Parathyroid adenoma (tissue), 2 donors: ENCODE measurements at regions not wholly inside any gene's neighbourhood (a gene's known extent, or its start where the extent isn't known, plus 50 kb on each side); places are given as distances from the start of the nearest gene placed in this dataset.

Source experiments
- H2AFZ ChIP-seq: fragments of 300-600 bp; sonication (generic); one replicate; pipeline ENCODE4 v1.7.0; 2017; ENCODE audit warnings: antibody characterized with exemption, mild to moderate bottlenecking
- H3K27ac ChIP-seq: fragments of 300-600 bp; sonication (generic); one replicate; pipeline ENCODE4 v1.7.0; 2017
- H3K27me3 ChIP-seq: fragments of 300-600 bp; sonication (generic); one replicate; pipeline ENCODE4 v1.7.0; 2017; ENCODE audit warnings: low read length; ENCODE audit not compliant: control insufficient read depth, insufficient read depth
- H3K36me3 ChIP-seq: fragments of 300-600 bp; sonication (generic); one replicate; pipeline ENCODE4 v1.7.0; 2017; ENCODE audit warnings: low read length; ENCODE audit not compliant: control insufficient read depth, insufficient read depth
- H3K4me1 ChIP-seq: fragments of 300-600 bp; sonication (generic); one replicate; pipeline ENCODE4 v1.7.0; 2017; ENCODE audit warnings: control low read depth
- H3K4me2 ChIP-seq: fragments of 300-600 bp; sonication (generic); one replicate; pipeline ENCODE4 v1.7.0; 2017; ENCODE audit warnings: low read length
- H3K4me3 ChIP-seq: fragments of 300-600 bp; sonication (generic); one replicate; pipeline ENCODE4 v1.7.0; 2017; ENCODE audit warnings: low read depth, low read length
- H3K79me2 ChIP-seq: fragments of 300-600 bp; sonication (generic); one replicate; pipeline ENCODE4 v1.7.0; 2017; ENCODE audit warnings: control low read depth
- H3K9ac ChIP-seq: fragments of 300-600 bp; sonication (generic); one replicate; pipeline ENCODE4 v1.7.0; 2017; ENCODE audit warnings: mild to moderate bottlenecking
- H3K9me3 ChIP-seq: fragments of 300-600 bp; sonication (generic); one replicate; pipeline ENCODE4 v1.7.0; 2017; ENCODE audit warnings: low read length; ENCODE audit not compliant: control insufficient read depth
- CTCF ChIP-seq: fragments of 300-600 bp; sonication (generic); IDR thresholded peaks from one replicate; pipeline ENCODE4 v1.7.0; 2017; ENCODE audit warnings: antibody characterized with exemption, mild to moderate bottlenecking
- donor health status: primary hyperparathyroidism.

- no peaks in the 10 kb centered on the region for H3K4me1 ChIP-seq
- no peaks in the 10 kb centered on the region for H3K27me3 ChIP-seq
- no peak overlapping the region for H3K9ac ChIP-seq
- no peak overlapping the region for H3K4me2 ChIP-seq
- no peak overlapping the region for H3K27ac ChIP-seq
- TF ChIP-seq CTCF, result no peak
- H3K4me3 ChIP-seq, result no peak overlapping the region
- no peak overlapping the region for H2AFZ ChIP-seq
- H3K9me3 ChIP-seq, result no peaks in the 10 kb centered on the region
- no peaks in the 10 kb centered on the region for H3K79me2 ChIP-seq
- H3K36me3 ChIP-seq, result no peaks in the 10 kb centered on the region
Observed at GRCh38 chr19:29013988-29014387, 199.0 kb downstream of the UQCRFS1 start.

- TF ChIP-seq CTCF, result no peak
- H3K27ac ChIP-seq, result no peak overlapping the region
- H2AFZ ChIP-seq, result no peak overlapping the region
- no peak overlapping the region for H3K4me3 ChIP-seq
- no peaks in the 10 kb centered on the region for H3K4me1 ChIP-seq
- H3K36me3 ChIP-seq, result no peaks in the 10 kb centered on the region
- no peaks in the 10 kb centered on the region for H3K9me3 ChIP-seq
- H3K4me2 ChIP-seq, result no peak overlapping the region
- no peak overlapping the region for H3K9ac ChIP-seq
- H3K79me2 ChIP-seq, result no peaks in the 10 kb centered on the region
- no peaks in the 10 kb centered on the region for H3K27me3 ChIP-seq
Observed at GRCh38 chr19:29013325-29013724, 199.6 kb downstream of the UQCRFS1 start.

GRCh38 chr19:29012457-29012856, 200.5 kb downstream of the UQCRFS1 start:
- H2AFZ ChIP-seq, result no peak overlapping the region
- H3K4me3 ChIP-seq, result no peak overlapping the region
- H3K36me3 ChIP-seq, result no peaks in the 10 kb centered on the region
- H3K4me2 ChIP-seq, result no peak overlapping the region
- H3K9me3 ChIP-seq, result no peaks in the 10 kb centered on the region
- H3K79me2 ChIP-seq, result no peaks in the 10 kb centered on the region
- no peak overlapping the region for H3K9ac ChIP-seq
- no peak overlapping the region for H3K27ac ChIP-seq
- H3K4me1 ChIP-seq, result no peaks in the 10 kb centered on the region
- no peaks in the 10 kb centered on the region for H3K27me3 ChIP-seq
- TF ChIP-seq CTCF, result no peak

GRCh38 chr19:29010276-29010675, 202.7 kb downstream of the UQCRFS1 start:
- no peak overlapping the region for H2AFZ ChIP-seq
- TF ChIP-seq CTCF, result no peak
- H3K9me3 ChIP-seq, result no peaks in the 10 kb centered on the region
- no peaks in the 10 kb centered on the region for H3K36me3 ChIP-seq
- no peaks in the 10 kb centered on the region for H3K4me1 ChIP-seq
- H3K4me2 ChIP-seq, result no peak overlapping the region
- no peaks in the 10 kb centered on the region for H3K27me3 ChIP-seq
- no peak overlapping the region for H3K27ac ChIP-seq
- no peak overlapping the region for H3K4me3 ChIP-seq
- H3K9ac ChIP-seq, result no peak overlapping the region
- H3K79me2 ChIP-seq, result no peaks in the 10 kb centered on the region

GRCh38 chr19:29006057-29006735, 206.8 kb downstream of the UQCRFS1 start:
- H2AFZ ChIP-seq, result no peak overlapping the region

More at GRCh38 chr19:29006057-29006735, 206.8 kb downstream of the UQCRFS1 start:
- TF ChIP-seq CTCF, result no peak
- Histone ChIP-seq H3K27me3 (no peaks in the 10 kb centered on the region), H3K9ac (no peak overlapping the region), H3K27ac (no peak overlapping the region), H3K79me2 (no peaks in the 10 kb centered on the region), H3K9me3 (no peaks in the 10 kb centered on the region), H3K4me2 (no peak overlapping the region), H3K4me3 (no peak overlapping the region), H3K36me3 (no peaks in the 10 kb centered on the region), H3K4me1 (peaks cover 18% of the 10 kb centered on the region)
